H9 (cell line): ENCODE measurements at regions not wholly inside any gene's neighbourhood (a gene's known extent, or its start where the extent isn't known, plus 50 kb on each side); places are given as distances from the start of the nearest gene placed in this dataset.

Experiments
- DNase-seq: peaks from one replicate; pipeline ENCODE4 v3.0.0-alpha.2; 2017
- H2AFZ ChIP-seq: one replicate; pipeline ENCODE4 v1.6.1; 2013; ENCODE audit warnings: mild to moderate bottlenecking, low read length, control low read depth, moderate library complexity
- H2AK5ac ChIP-seq: 2 replicates; pipeline ENCODE4 v1.6.1; 2013; ENCODE audit warnings: low read length, control low read depth, mixed read lengths; ENCODE audit not compliant: insufficient read length
- H2BK120ac ChIP-seq: one replicate; pipeline ENCODE4 v1.6.1; 2013; ENCODE audit warnings: low read depth, mild to moderate bottlenecking, low read length, control low read depth, inconsistent platforms; ENCODE audit not compliant: poor library complexity, severe bottlenecking
- H2BK12ac ChIP-seq: 2 replicates; pipeline ENCODE4 v1.6.1; 2013; ENCODE audit warnings: low read length, control low read depth, mixed read lengths, low read depth; ENCODE audit not compliant: insufficient read length
- H2BK15ac ChIP-seq: 2 replicates; pipeline ENCODE4 v1.6.1; 2013; ENCODE audit warnings: low read depth, low read length, control low read depth
- H2BK20ac ChIP-seq: one replicate; pipeline ENCODE4 v1.6.1; 2013; ENCODE audit warnings: low read depth, mild to moderate bottlenecking, low read length, control low read depth, inconsistent platforms; ENCODE audit not compliant: poor library complexity, severe bottlenecking
- H2BK5ac ChIP-seq: 2 replicates; pipeline ENCODE4 v1.6.1; 2013; ENCODE audit warnings: low read length, control low read depth, mixed read lengths; ENCODE audit not compliant: insufficient read length
- H3K14ac ChIP-seq: 2 replicates; pipeline ENCODE4 v1.6.1; 2013; ENCODE audit warnings: low read length, control low read depth; ENCODE audit not compliant: insufficient read depth
- H3K18ac ChIP-seq: 2 replicates; pipeline ENCODE4 v1.6.1; 2013; ENCODE audit warnings: low read depth, mild to moderate bottlenecking, mixed read lengths, low read length, control low read depth; ENCODE audit not compliant: insufficient read length
- H3K23ac ChIP-seq: 2 replicates; pipeline ENCODE4 v1.6.1; 2013; ENCODE audit warnings: low read length, control low read depth, mixed read lengths, low read depth; ENCODE audit not compliant: insufficient read length
- H3K23me2 ChIP-seq: 2 replicates; pipeline ENCODE4 v1.6.1; 2013; ENCODE audit warnings: low read depth, mild to moderate bottlenecking, mixed read lengths, low read length, control low read depth; ENCODE audit not compliant: insufficient read length, poor library complexity, severe bottlenecking
- H3K27ac ChIP-seq: 2 replicates; pipeline ENCODE4 v1.5.1; 2013; ENCODE audit warnings: low read length, control low read depth, mixed read lengths, low read depth; ENCODE audit not compliant: insufficient read length
- H3K27me3 ChIP-seq: 2 replicates; pipeline ENCODE4 v1.6.1; 2013; ENCODE audit warnings: low read length, control low read depth, inconsistent platforms; ENCODE audit not compliant: insufficient read depth
- H3K4ac ChIP-seq: 2 replicates; pipeline ENCODE4 v1.6.1; 2013; ENCODE audit warnings: low read depth, mild to moderate bottlenecking, control low read depth, inconsistent platforms, low read length, moderate library complexity
- H3K4me1 ChIP-seq: 2 replicates; pipeline ENCODE4 v1.6.1; 2013; ENCODE audit warnings: low read length, control low read depth, inconsistent platforms; ENCODE audit not compliant: insufficient read depth
- H3K4me2 ChIP-seq: 2 replicates; pipeline ENCODE4 v1.6.1; 2013; ENCODE audit warnings: low read length, control low read depth, mixed read lengths; ENCODE audit not compliant: insufficient read length, insufficient read depth
- H3K56ac ChIP-seq: 2 replicates; pipeline ENCODE4 v1.6.1; 2013; ENCODE audit warnings: low read depth, mild to moderate bottlenecking, mixed read lengths, low read length, control low read depth; ENCODE audit not compliant: insufficient read length
- H3K79me1 ChIP-seq: 2 replicates; pipeline ENCODE4 v1.6.1; 2013; ENCODE audit warnings: low read depth, mild to moderate bottlenecking, moderate library complexity, low read length, control low read depth, inconsistent platforms; ENCODE audit not compliant: insufficient read depth, poor library complexity, severe bottlenecking
- H3K79me2 ChIP-seq: 2 replicates; pipeline ENCODE4 v1.6.1; 2013; ENCODE audit warnings: low read length, control low read depth, inconsistent platforms; ENCODE audit not compliant: insufficient read depth
- H3K9ac ChIP-seq: 2 replicates; pipeline ENCODE4 v1.6.1; 2013; ENCODE audit warnings: low read length, control low read depth, mixed read lengths; ENCODE audit not compliant: insufficient read length; ENCODE audit errors: extremely low read depth
- H3K9me3 ChIP-seq: one replicate; pipeline ENCODE4 v1.6.1; 2013; ENCODE audit warnings: low read depth, low read length, inconsistent platforms; ENCODE audit not compliant: control insufficient read depth
- H3T11ph ChIP-seq: one replicate; pipeline ENCODE4 v1.6.1; 2013; ENCODE audit warnings: mild to moderate bottlenecking, low read length, control low read depth, inconsistent platforms
- H4K20me1 ChIP-seq: one replicate; pipeline ENCODE4 v1.6.1; 2013; ENCODE audit not compliant: control insufficient read depth, insufficient read length, insufficient read depth
- H4K5ac ChIP-seq: 2 replicates; pipeline ENCODE4 v1.6.1; 2013; ENCODE audit warnings: low read depth, mild to moderate bottlenecking, mixed read lengths, low read length, control low read depth; ENCODE audit not compliant: insufficient read length
- H4K8ac ChIP-seq: replicated peaks from 2 replicates; pipeline ENCODE4 v1.6.1; 2013; ENCODE audit warnings: low read length, control low read depth, mixed read lengths, low read depth; ENCODE audit not compliant: insufficient read length
- H4K91ac ChIP-seq: 2 replicates; pipeline ENCODE4 v1.6.1; 2013; ENCODE audit warnings: low read depth, mild to moderate bottlenecking, moderate library complexity, mixed read lengths, low read length, control low read depth; ENCODE audit not compliant: insufficient read length
- H3K27ac Mint-ChIP-seq, 3 experiments: 2 replicates in 2 of 3; 3 replicates in 1 of 3; pipeline ENCODE4 v1.8.0; 2020 to 2021; ENCODE audit warnings: mixed read lengths in 3 of 3, mild to moderate bottlenecking in 1 of 3, moderate library complexity in 1 of 3
- H3K27me3 Mint-ChIP-seq: 2 replicates; pipeline ENCODE4 v1.8.0; 2021; ENCODE audit warnings: low read depth, mild to moderate bottlenecking, moderate library complexity, mixed read lengths
- H3K36me3 Mint-ChIP-seq, 3 experiments: 2 replicates in 2 of 3; 3 replicates in 1 of 3; pipeline ENCODE4 v1.8.0; 2020 to 2021; ENCODE audit warnings: low read depth in 3 of 3, mixed read lengths in 3 of 3; ENCODE audit not compliant: insufficient read depth in 1 of 3
- H3K4me1 Mint-ChIP-seq, 2 experiments: 2 replicates each; pipeline ENCODE4 v1.8.0; 2020; ENCODE audit warnings: mixed read lengths in 2 of 2
- H3K4me3 Mint-ChIP-seq, 2 experiments: 2 replicates in 1 of 2; 3 replicates in 1 of 2; pipeline ENCODE4 v1.8.0; 2020 to 2021; ENCODE audit warnings: mild to moderate bottlenecking in 2 of 2, mixed read lengths in 2 of 2, moderate library complexity in 1 of 2
- H3K9me3 Mint-ChIP-seq, 2 experiments: 2 replicates in 1 of 2; 3 replicates in 1 of 2; pipeline ENCODE4 v1.8.0; 2020; ENCODE audit warnings: mild to moderate bottlenecking in 2 of 2, mixed read lengths in 2 of 2, moderate library complexity in 1 of 2
- CTCF ChIP-seq: fragments of 200-600 bp; sonication (generic); conservative IDR thresholded peaks from 3 replicates; pipeline ENCODE4 v1.8.0; 2021; ENCODE audit warnings: antibody characterized with exemption, mild to moderate bottlenecking
- WGBS: extraction: QIAGEN DNeasy Blood & Tissue Kit; methylation state at CpG from one replicate; pipeline ENCODE4 v1.1.7; 2013; ENCODE audit warnings: missing lambda C conversion rate, low lambda C conversion rate, mixed read lengths; ENCODE audit not compliant: insufficient read length; ENCODE audit errors: extremely low coverage; 5-methylcytosine and 5-hydroxymethylcytosine counted together

- Mint-ChIP-seq H3K4me3 (no peak overlapping the region), H3K27me3 (no peaks in the 10 kb centered on the region), H3K27ac (no peak overlapping the region), H3K4me1 (no peaks in the 10 kb centered on the region), H3K36me3 (no peaks in the 10 kb centered on the region), H3K9me3 (no peaks in the 10 kb centered on the region)
- no peak overlapping the region for H3K9ac ChIP-seq
- H3K23ac ChIP-seq = no peak overlapping the region
- H3K9me3 ChIP-seq = no peaks in the 10 kb centered on the region
- no peak for DNase-seq
- H4K20me1 ChIP-seq = no peaks in the 10 kb centered on the region
- no peaks in the 10 kb centered on the region for H3K79me2 ChIP-seq
- no peak overlapping the region for H2BK15ac ChIP-seq
- no peak overlapping the region for H2BK20ac ChIP-seq
- no peak overlapping the region for H4K5ac ChIP-seq
- H3K14ac ChIP-seq = no peak overlapping the region
- no peaks in the 10 kb centered on the region for H3K23me2 ChIP-seq
- no peak overlapping the region for H2AK5ac ChIP-seq
- H3K4ac ChIP-seq = no peak overlapping the region
- H3K56ac ChIP-seq = no peak overlapping the region
- H3T11ph ChIP-seq = no peak overlapping the region
- no peak overlapping the region for H2BK5ac ChIP-seq
- H2BK120ac ChIP-seq = no peak overlapping the region
- H3K18ac ChIP-seq = no peak overlapping the region
- no peaks in the 10 kb centered on the region for H3K27me3 ChIP-seq
- no peak overlapping the region for H3K4me2 ChIP-seq
- H4K8ac ChIP-seq = no peak overlapping the region
- no peak for TF ChIP-seq CTCF
- no peak overlapping the region for H4K91ac ChIP-seq
- no CpG with 5 or more reads among the region's 6 CpGs for WGBS
- no peak overlapping the region for H2AFZ ChIP-seq
- H3K27ac ChIP-seq = no peak overlapping the region
- no peaks in the 10 kb centered on the region for H3K4me1 ChIP-seq
- no peaks in the 10 kb centered on the region for H3K79me1 ChIP-seq
- no peak overlapping the region for H2BK12ac ChIP-seq
Observed at GRCh38 chr13:40368127-40368891, 298.1 kb downstream of the FOXO1 start.
